ENCODE measurements at regions not wholly inside any gene's neighbourhood (a gene's known extent, or its start where the extent isn't known, plus 50 kb on each side); places are given as distances from the start of the nearest gene placed in this dataset.
"Not testable (repeated sequence)": the region's sequence is repeated elsewhere in the genome, so short reads cannot be mapped to it uniquely, and the experiment has no call there.

GRCh38 chr17:15802917-15803316 lies 70.8 kb downstream of the TBC1D26 start:
- not testable (repeated sequence) for H3K4me1 Mint-ChIP-seq; H3K9me3 Mint-ChIP-seq; H3K27ac Mint-ChIP-seq; H3K27me3 Mint-ChIP-seq (ENCODE audit: low read depth); H3K4me3 Mint-ChIP-seq; H3K36me3 Mint-ChIP-seq (ENCODE audit: low read depth)

DNA sequence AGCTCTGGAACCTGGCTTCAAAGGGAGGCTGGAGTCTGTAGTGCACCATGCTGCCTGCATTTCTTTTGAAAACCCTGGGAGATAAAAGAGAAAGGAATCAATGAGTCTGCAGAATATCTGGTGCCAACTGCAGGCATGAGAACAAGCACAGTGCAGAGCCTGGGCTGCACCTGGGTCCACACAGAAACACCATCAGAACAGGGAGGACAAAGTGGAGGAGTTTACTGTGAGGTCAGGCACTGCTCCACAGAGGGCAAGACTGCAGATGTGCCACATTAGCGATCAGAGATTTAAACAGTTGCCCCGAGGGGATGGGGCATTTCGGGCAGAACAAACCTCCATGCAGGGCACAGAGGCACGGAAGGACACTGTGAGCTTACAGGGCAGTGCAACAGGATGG lies 74.7 kb downstream of the TBC1D26 start:
- not testable (repeated sequence) for H3K27me3 Mint-ChIP-seq (ENCODE audit: low read depth); H3K4me1 Mint-ChIP-seq; H3K27ac Mint-ChIP-seq; H3K4me3 Mint-ChIP-seq; H3K36me3 Mint-ChIP-seq (ENCODE audit: low read depth); H3K9me3 Mint-ChIP-seq

DNA sequence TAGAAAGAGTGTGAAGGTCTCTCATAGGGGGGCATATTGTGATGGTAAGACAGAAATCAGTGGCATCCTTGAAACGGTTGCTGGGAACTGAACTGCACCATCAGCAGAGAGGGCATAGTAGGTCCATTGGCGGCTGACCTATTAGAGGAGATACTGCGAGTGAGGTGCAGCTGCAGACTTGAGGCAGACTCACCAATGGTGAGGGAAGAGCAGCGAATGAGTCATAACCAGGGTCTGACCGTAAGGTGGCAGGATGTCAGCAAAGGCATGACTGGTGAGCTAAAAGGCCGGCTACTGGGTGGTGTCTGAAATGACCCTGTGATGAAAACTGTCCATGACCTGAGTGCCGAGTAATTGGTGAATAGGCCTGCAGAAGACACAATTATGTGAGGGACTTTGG lies 81.3 kb downstream of the TBC1D26 start:
- H3K4me1 Mint-ChIP-seq; H3K4me3 Mint-ChIP-seq; H3K9me3 Mint-ChIP-seq; H3K27me3 Mint-ChIP-seq (ENCODE audit: low read depth); H3K27ac Mint-ChIP-seq; H3K36me3 Mint-ChIP-seq (ENCODE audit: low read depth): not testable (repeated sequence)

- not testable (repeated sequence) for H3K27ac Mint-ChIP-seq; H3K4me1 Mint-ChIP-seq; H3K4me3 Mint-ChIP-seq; H3K9me3 Mint-ChIP-seq; H3K27me3 Mint-ChIP-seq (ENCODE audit: low read depth); H3K36me3 Mint-ChIP-seq (ENCODE audit: low read depth)
Measured at GRCh38 chr17:15814003-15814402, 81.9 kb downstream of the TBC1D26 start.

GRCh38 chr17:15817861-15818260 lies 85.8 kb downstream of the TBC1D26 start:
- H3K4me3 Mint-ChIP-seq; H3K4me1 Mint-ChIP-seq; H3K27ac Mint-ChIP-seq; H3K27me3 Mint-ChIP-seq (ENCODE audit: low read depth); H3K9me3 Mint-ChIP-seq; H3K36me3 Mint-ChIP-seq (ENCODE audit: low read depth): not testable (repeated sequence)

DNA sequence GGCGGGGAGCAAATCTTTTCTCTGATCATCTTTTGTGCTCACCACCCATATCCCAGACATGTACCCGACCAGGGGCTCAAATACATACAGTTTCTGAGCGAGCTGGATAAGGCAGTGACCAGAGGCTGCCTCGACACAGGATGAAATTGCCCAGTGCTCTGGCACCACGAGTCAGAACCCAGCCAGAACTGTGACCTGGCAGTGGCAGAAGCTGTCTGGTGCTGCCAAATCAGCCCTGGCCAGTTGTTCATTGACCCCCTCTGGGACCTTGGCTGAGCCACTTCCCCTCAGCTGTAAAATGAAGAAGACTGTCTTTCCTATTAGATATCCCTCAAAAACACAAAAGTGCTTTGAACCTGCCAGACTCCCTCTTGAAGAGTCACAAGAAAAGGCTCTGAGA lies 90.2 kb downstream of the TBC1D26 start:
- not testable (repeated sequence) for H3K9me3 Mint-ChIP-seq; H3K4me1 Mint-ChIP-seq; H3K4me3 Mint-ChIP-seq; H3K36me3 Mint-ChIP-seq (ENCODE audit: low read depth); H3K27me3 Mint-ChIP-seq (ENCODE audit: low read depth); H3K27ac Mint-ChIP-seq

- not testable (repeated sequence) for H3K9me3 Mint-ChIP-seq; H3K27me3 Mint-ChIP-seq (ENCODE audit: low read depth); H3K4me1 Mint-ChIP-seq; H3K36me3 Mint-ChIP-seq (ENCODE audit: low read depth)
- Mint-ChIP-seq H3K4me3 (peak overlapping the region in 1 of 3 experiments; percentile 19), H3K27ac (peak overlapping the region in 1 of 3 experiments; percentile 16)
- peak; percentile 78 to 85 (median 84) for TF ChIP-seq CTCF (IDR thresholded peaks at IDR 0.05; ENCODE audit: unreplicated experiment in 3 of 3)
Measured at GRCh38 chr17:15828727-15829314, 96.7 kb downstream of the TBC1D26 start.

DNA sequence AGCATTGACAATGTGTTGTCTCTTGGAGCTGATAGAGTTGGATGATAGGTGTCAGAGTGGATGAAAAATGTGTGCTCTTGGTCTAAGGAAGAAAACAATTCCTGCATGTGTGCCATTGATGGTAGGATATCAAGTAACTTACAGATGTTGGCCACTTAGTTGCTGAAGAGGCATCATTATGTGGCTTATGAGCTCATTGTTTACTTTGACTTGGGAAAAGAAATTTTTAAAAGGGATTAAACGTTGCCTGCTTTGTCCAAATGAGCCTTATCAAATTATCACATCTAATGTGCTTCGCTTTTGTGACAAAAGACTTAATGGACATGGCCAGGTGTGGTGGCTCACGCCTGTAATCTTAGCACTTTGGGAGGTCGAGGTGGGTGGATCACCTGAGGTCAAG lies 98.1 kb downstream of the TBC1D26 start:
- H3K27me3 Mint-ChIP-seq (ENCODE audit: low read depth); H3K9me3 Mint-ChIP-seq; H3K36me3 Mint-ChIP-seq (ENCODE audit: low read depth); H3K4me3 Mint-ChIP-seq; H3K27ac Mint-ChIP-seq; H3K4me1 Mint-ChIP-seq: not testable (repeated sequence)

GRCh38 chr17:15831182-15831581 lies 99.1 kb downstream of the TBC1D26 start:
- not testable (repeated sequence) for H3K4me1 Mint-ChIP-seq; H3K27me3 Mint-ChIP-seq (ENCODE audit: low read depth); H3K9me3 Mint-ChIP-seq; H3K4me3 Mint-ChIP-seq; H3K36me3 Mint-ChIP-seq (ENCODE audit: low read depth)
- H3K27ac Mint-ChIP-seq, result peak overlapping the region in 1 of 3 experiments; percentile 21

GRCh38 chr17:15832921-15833480 lies 100.9 kb downstream of the TBC1D26 start:
- not testable (repeated sequence) for H3K36me3 Mint-ChIP-seq (ENCODE audit: low read depth)

GRCh38 chr17:15833890-15834289 lies 101.8 kb downstream of the TBC1D26 start:
- not testable (repeated sequence) for H3K36me3 Mint-ChIP-seq (ENCODE audit: low read depth); H3K27ac Mint-ChIP-seq; H3K27me3 Mint-ChIP-seq (ENCODE audit: low read depth); H3K9me3 Mint-ChIP-seq; H3K4me3 Mint-ChIP-seq; H3K4me1 Mint-ChIP-seq

More at GRCh38 chr17:15832921-15833480, 100.9 kb downstream of the TBC1D26 start:
- not testable (repeated sequence) for H3K4me3 Mint-ChIP-seq; H3K4me1 Mint-ChIP-seq; H3K27ac Mint-ChIP-seq; H3K27me3 Mint-ChIP-seq (ENCODE audit: low read depth); H3K9me3 Mint-ChIP-seq

- not testable (repeated sequence) for H3K4me1 Mint-ChIP-seq; H3K36me3 Mint-ChIP-seq (ENCODE audit: low read depth); H3K27ac Mint-ChIP-seq; H3K9me3 Mint-ChIP-seq; H3K4me3 Mint-ChIP-seq; H3K27me3 Mint-ChIP-seq (ENCODE audit: low read depth)
Measured at GRCh38 chr17:15835481-15835880, 103.4 kb downstream of the TBC1D26 start.

GRCh38 chr17:15836249-15836982 lies 104.3 kb downstream of the TBC1D26 start:
- H3K36me3 Mint-ChIP-seq (ENCODE audit: low read depth); H3K9me3 Mint-ChIP-seq; H3K4me3 Mint-ChIP-seq; H3K4me1 Mint-ChIP-seq; H3K27me3 Mint-ChIP-seq (ENCODE audit: low read depth); H3K27ac Mint-ChIP-seq: not testable (repeated sequence)

- H3K27me3 Mint-ChIP-seq (ENCODE audit: low read depth); H3K4me1 Mint-ChIP-seq; H3K9me3 Mint-ChIP-seq; H3K4me3 Mint-ChIP-seq; H3K27ac Mint-ChIP-seq; H3K36me3 Mint-ChIP-seq (ENCODE audit: low read depth): not testable (repeated sequence)
Measured at GRCh38 chr17:15836991-15837390, 104.9 kb downstream of the TBC1D26 start.

Measured in nephron (organoid).